CD4-positive, alpha-beta T cell (primary cell): ENCODE measurements at regions not wholly inside any gene's neighbourhood (a gene's known extent, or its start where the extent isn't known, plus 50 kb on each side); places are given as distances from the start of the nearest gene placed in this dataset.

ENCODE experiments used
- ATAC-seq: fragments of 200-7000 bp; cut with Tn5 transposase; one replicate; pipeline ENCODE4 v1.10.0; 2022; ENCODE audit warnings: mild to moderate bottlenecking; ENCODE audit not compliant: poor library complexity
- CTCF ChIA-PET: fragments of 350-600 bp; sonication (Branson Sonifier 250); formaldehyde crosslinking; loops from one replicate; lab custom pipeline; 2021; ENCODE audit warnings: antibody characterized with exemption, inconsistent platforms; lab: Charles Lee
- POLR2A ChIA-PET: fragments of 350-600 bp; sonication (Branson Sonifier 250); formaldehyde crosslinking; loops from one replicate; lab custom pipeline; 2021; ENCODE audit warnings: antibody characterized with exemption, inconsistent platforms; lab: Charles Lee
- DNase-seq, 14 experiments: peaks; one replicate each; pipeline ENCODE4 v3.0.0-alpha.2; 2013 to 2020; ENCODE audit warnings: mixed read lengths in 2 of 14
- H3K27ac ChIP-seq, 2 donors: one replicate each; pipeline versions ENCODE4 v1.5.1 to v1.7.0; 2013; ENCODE audit warnings: low read length in 2 of 2, low read depth in 1 of 2, mild to moderate bottlenecking in 1 of 2
- H3K27me3 ChIP-seq, 2 experiments: 1 replicate in 1 of 2; 2 replicates in 1 of 2; pipeline versions ENCODE4 v1.6.1 to v1.7.0; 2013; ENCODE audit warnings: low read length in 2 of 2, control low read depth in 1 of 2, mild to moderate bottlenecking in 1 of 2, moderate library complexity in 1 of 2; ENCODE audit not compliant: insufficient read depth in 2 of 2, control insufficient read depth in 1 of 2
- H3K36me3 ChIP-seq: one replicate; pipeline ENCODE4 v1.6.1; 2013; ENCODE audit warnings: low read length, control low read depth; ENCODE audit not compliant: insufficient read depth
- H3K4me1 ChIP-seq: one replicate; pipeline ENCODE4 v1.6.1; 2013; ENCODE audit warnings: low read length, control low read depth; ENCODE audit not compliant: insufficient read depth
- H3K4me3 ChIP-seq: one replicate; pipeline ENCODE4 v1.5.1; 2013; ENCODE audit warnings: mild to moderate bottlenecking, low read length, moderate library complexity
- H3K9me3 ChIP-seq, 2 experiments: 1 replicate in 1 of 2; 2 replicates in 1 of 2; pipeline versions ENCODE4 v1.6.1 to v1.7.0; 2013; ENCODE audit warnings: low read length in 2 of 2, mild to moderate bottlenecking in 2 of 2, control low read depth in 1 of 2, moderate library complexity in 1 of 2; ENCODE audit not compliant: control insufficient read depth in 1 of 2, insufficient read depth in 1 of 2
- H3K27ac Mint-ChIP-seq: one replicate; pipeline ENCODE4 v1.8.0; 2020; ENCODE audit warnings: mixed read lengths
- H3K27me3 Mint-ChIP-seq: one replicate; pipeline ENCODE4 v1.8.0; 2021; ENCODE audit warnings: mixed read lengths
- H3K36me3 Mint-ChIP-seq: one replicate; pipeline ENCODE4 v1.8.0; 2021; ENCODE audit warnings: low read depth, mixed read lengths
- H3K4me1 Mint-ChIP-seq: one replicate; pipeline ENCODE4 v1.8.0; 2021; ENCODE audit warnings: low read depth, mixed read lengths
- H3K4me3 Mint-ChIP-seq: one replicate; pipeline ENCODE4 v1.8.0; 2020; ENCODE audit warnings: mild to moderate bottlenecking, mixed read lengths
- H3K9me3 Mint-ChIP-seq: one replicate; pipeline ENCODE4 v1.8.0; 2020; ENCODE audit warnings: mixed read lengths
- intact Hi-C, 2 experiments: fragments of 100-400 bp; cut with DNase I in 1 of 2; cut with micrococcal nuclease in 1 of 2; formaldehyde crosslinking; loops; one replicate each; pipeline versions ENCODE4 v1.15.1 to v1.9.0; 2023 to 2025; cut with DNase I, micrococcal nuclease
- TF ChIP-seq, protein P1 (sequence below): fragments of 200-600 bp; IDR thresholded peaks from one replicate; pipeline ENCODE4 v1.8.0; 2022; ENCODE audit warnings: antibody characterized with exemption, mild to moderate bottlenecking

DNA sequence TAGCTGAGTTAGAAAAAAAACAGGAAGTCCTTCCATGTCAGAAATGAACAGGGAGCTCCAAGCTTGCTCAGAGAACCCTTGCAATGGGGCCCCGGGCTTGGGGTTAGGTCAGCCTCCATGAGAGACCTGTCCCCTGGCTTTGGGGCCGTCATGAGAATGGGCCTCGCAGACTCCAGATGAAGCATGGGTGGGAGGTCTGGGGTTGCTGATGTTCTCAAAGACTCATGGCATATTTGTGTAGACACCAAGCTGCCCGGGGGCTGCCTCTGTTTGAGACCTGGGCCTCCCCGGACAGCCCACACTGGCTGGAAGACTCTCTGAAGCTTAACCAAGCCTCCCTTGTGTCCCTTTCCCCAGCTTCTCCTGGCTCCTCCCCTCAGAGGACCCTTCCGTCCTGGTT is 186.3 kb downstream of the IRX2 start:
- Mint-ChIP-seq H3K36me3 (no peaks in the 10 kb centered on the region), H3K27ac (no peak overlapping the region), H3K27me3 (no peaks in the 10 kb centered on the region), H3K4me1 (no peaks in the 10 kb centered on the region), H3K4me3 (no peak overlapping the region), H3K9me3 (no peaks in the 10 kb centered on the region)
- ChIA-PET POLR2A (no interaction called here), CTCF (no interaction called here)
- H3K27ac ChIP-seq = no peak overlapping the region
- H3K4me3 ChIP-seq = no peak overlapping the region
- H3K36me3 ChIP-seq = no peaks in the 10 kb centered on the region
- DNase-seq (no peak), ATAC-seq (no peak)
- H3K4me1 ChIP-seq = no peaks in the 10 kb centered on the region
- intact Hi-C loops = no loop called here
- no peaks in the 10 kb centered on the region for H3K27me3 ChIP-seq
- H3K9me3 ChIP-seq = peaks cover 0 to 44% of the 10 kb centered on the region in 2 experiments
- TF ChIP-seq, protein P1, sequence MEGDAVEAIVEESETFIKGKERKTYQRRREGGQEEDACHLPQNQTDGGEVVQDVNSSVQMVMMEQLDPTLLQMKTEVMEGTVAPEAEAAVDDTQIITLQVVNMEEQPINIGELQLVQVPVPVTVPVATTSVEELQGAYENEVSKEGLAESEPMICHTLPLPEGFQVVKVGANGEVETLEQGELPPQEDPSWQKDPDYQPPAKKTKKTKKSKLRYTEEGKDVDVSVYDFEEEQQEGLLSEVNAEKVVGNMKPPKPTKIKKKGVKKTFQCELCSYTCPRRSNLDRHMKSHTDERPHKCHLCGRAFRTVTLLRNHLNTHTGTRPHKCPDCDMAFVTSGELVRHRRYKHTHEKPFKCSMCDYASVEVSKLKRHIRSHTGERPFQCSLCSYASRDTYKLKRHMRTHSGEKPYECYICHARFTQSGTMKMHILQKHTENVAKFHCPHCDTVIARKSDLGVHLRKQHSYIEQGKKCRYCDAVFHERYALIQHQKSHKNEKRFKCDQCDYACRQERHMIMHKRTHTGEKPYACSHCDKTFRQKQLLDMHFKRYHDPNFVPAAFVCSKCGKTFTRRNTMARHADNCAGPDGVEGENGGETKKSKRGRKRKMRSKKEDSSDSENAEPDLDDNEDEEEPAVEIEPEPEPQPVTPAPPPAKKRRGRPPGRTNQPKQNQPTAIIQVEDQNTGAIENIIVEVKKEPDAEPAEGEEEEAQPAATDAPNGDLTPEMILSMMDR = no peak

DNA sequence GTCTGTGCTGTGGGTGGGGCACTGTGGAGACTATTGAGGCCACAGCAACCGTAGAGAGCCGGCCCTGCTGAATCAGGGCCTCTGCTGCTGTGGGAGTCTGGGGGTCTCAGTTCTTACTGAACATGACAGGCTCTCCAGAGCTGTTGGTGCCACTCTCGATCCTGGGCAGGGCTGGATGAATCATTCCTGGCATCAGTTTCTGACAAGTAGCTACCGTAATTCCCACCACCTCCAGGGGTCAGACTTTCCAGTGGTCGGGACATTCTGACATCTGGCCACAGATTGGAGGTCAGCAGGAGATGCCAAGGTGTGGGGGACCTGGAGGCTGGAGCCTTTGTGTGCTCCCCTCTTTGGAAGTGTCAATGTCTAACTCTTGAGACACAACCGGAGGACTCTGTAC is 188.4 kb downstream of the IRX2 start:
- no peak overlapping the region for H3K4me3 Mint-ChIP-seq
- no peak overlapping the region for H3K27ac ChIP-seq
- ATAC-seq = no peak
- intact Hi-C loops = no loop called here
- H3K36me3 ChIP-seq = no peaks in the 10 kb centered on the region
- H3K9me3 ChIP-seq = peaks cover 0 to 35% of the 10 kb centered on the region in 2 experiments
- H3K27me3 ChIP-seq = no peaks in the 10 kb centered on the region
- H3K27ac Mint-ChIP-seq = no peak overlapping the region
- ChIA-PET POLR2A (no interaction called here), CTCF (no interaction called here)
- no peaks in the 10 kb centered on the region for H3K9me3 Mint-ChIP-seq
- no peaks in the 10 kb centered on the region for H3K4me1 ChIP-seq
- H3K4me3 ChIP-seq = no peak overlapping the region
- no peaks in the 10 kb centered on the region for H3K4me1 Mint-ChIP-seq
- TF ChIP-seq, protein P1 = no peak
- H3K27me3 Mint-ChIP-seq = no peaks in the 10 kb centered on the region
- no peaks in the 10 kb centered on the region for H3K36me3 Mint-ChIP-seq
- DNase-seq = no peak

DNA sequence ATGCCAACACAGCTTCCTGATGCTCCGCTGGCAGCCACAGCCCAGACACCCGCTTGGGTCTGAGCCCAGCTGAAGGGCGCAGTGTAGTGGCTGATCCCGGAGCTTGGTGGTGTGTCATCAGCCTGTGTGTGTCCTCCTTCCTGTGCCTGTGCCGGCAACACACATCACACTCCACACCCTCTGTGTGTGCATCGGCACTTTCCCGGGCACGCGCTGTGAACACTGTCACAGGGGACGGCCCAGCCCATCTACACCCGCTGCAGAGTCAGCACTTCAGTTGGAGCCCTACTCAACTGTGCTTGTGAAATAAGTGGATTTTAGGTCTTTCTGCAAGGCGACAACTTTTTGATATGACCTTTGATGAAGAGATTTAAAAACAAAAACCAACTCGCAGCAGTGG is 189.4 kb downstream of the IRX2 start:
- Mint-ChIP-seq H3K27ac (no peak overlapping the region), H3K9me3 (no peaks in the 10 kb centered on the region), H3K4me3 (no peak overlapping the region), H3K36me3 (no peaks in the 10 kb centered on the region), H3K4me1 (no peaks in the 10 kb centered on the region), H3K27me3 (no peaks in the 10 kb centered on the region)
- TF ChIP-seq, protein P1 = no peak
- no peak overlapping the region for H3K4me3 ChIP-seq
- H3K27ac ChIP-seq = no peak overlapping the region
- CTCF ChIA-PET = no interaction called here
- POLR2A ChIA-PET = no interaction called here
- no peak for DNase-seq
- H3K4me1 ChIP-seq = no peaks in the 10 kb centered on the region
- no peaks in the 10 kb centered on the region for H3K27me3 ChIP-seq
- peaks cover 0 to 42% of the 10 kb centered on the region in 2 experiments for H3K9me3 ChIP-seq
- no peak for ATAC-seq
- intact Hi-C loops = no loop called here
- H3K36me3 ChIP-seq = no peaks in the 10 kb centered on the region
